ENCODE measurements at regions not wholly inside any gene's neighbourhood (a gene's known extent, or its start where the extent isn't known, plus 50 kb on each side); places are given as distances from the start of the nearest gene placed in this dataset.

GRCh38 chr13:84263354-84264069, 381.2 kb upstream of the SLITRK1 start (continued):
- TF ChIP-seq SMARCA5 (IDR thresholded peaks at IDR 0.05) (no peak), SMAD5 (IDR thresholded peaks at IDR 0.05; ENCODE audit: low read depth) (no peak), SP1 (IDR thresholded peaks at IDR 0.05; ENCODE audit: low read depth, low read length) (no peak), ZNF274 (IDR thresholded peaks at IDR 0.05; ENCODE audit: insufficient read depth, insufficient read length) (no peak), YBX1 (IDR thresholded peaks at IDR 0.05) (no peak), WRNIP1 (IDR thresholded peaks at IDR 0.05; ENCODE audit: borderline replicate concordance, low read depth, low read length) (no peak), RFX5 (IDR thresholded peaks at IDR 0.05; ENCODE audit: low read depth, low read length) (no peak), MTA3 (IDR thresholded peaks at IDR 0.05; ENCODE audit: borderline replicate concordance, low read length) (no peak), DPF2 (IDR thresholded peaks at IDR 0.05) (0 out of 2 replicates have a peak, but pooled peaks have one; percentile 55), HDAC2 (IDR thresholded peaks at IDR 0.05) (no peak), GABPA (IDR thresholded peaks at IDR 0.05; ENCODE audit: low read depth) (no peak), RELB (IDR thresholded peaks at IDR 0.05; ENCODE audit: low read depth) (peak; percentile 93), BACH1 (IDR thresholded peaks at IDR 0.05; ENCODE audit: borderline replicate concordance) (no peak; the same call in 1 of the 2 replicates), NFIC (IDR thresholded peaks at IDR 0.05; ENCODE audit: low read depth, low read length) (no peak), NFYB (IDR thresholded peaks at IDR 0.05; ENCODE audit: insufficient read depth, low read depth, low read length) (no peak), EGR1 (IDR thresholded peaks at IDR 0.05; ENCODE audit: borderline replicate concordance in 1 of 2, low read depth in 2 of 2, low read length in 2 of 2) (no peak), FOS (IDR thresholded peaks at IDR 0.05; ENCODE audit: borderline replicate concordance, extremely low read depth, insufficient read length) (no peak)
